GM18505 (cell line): ENCODE measurements at regions not wholly inside any gene's neighbourhood (a gene's known extent, or its start where the extent isn't known, plus 50 kb on each side); places are given as distances from the start of the nearest gene placed in this dataset.

ENCODE experiments used
- ATAC-seq: cut with Tn5 transposase; IDR thresholded peaks from one replicate; pipeline ENCODE4 v1.9.1; 2021; ENCODE audit not compliant: unreplicated experiment
- POLR2A ChIP-seq: IDR thresholded peaks from 4 replicates; pipeline ENCODE4 v1.6.1; 2011; ENCODE audit warnings: borderline replicate concordance; ENCODE audit not compliant: insufficient read depth, insufficient read length; ENCODE audit errors: extremely low read depth

GRCh38 chr5:38166832-38167231, 91.5 kb upstream of the EGFLAM start:
- TF ChIP-seq POLR2A, result no peak
- no peak for ATAC-seq

DNA sequence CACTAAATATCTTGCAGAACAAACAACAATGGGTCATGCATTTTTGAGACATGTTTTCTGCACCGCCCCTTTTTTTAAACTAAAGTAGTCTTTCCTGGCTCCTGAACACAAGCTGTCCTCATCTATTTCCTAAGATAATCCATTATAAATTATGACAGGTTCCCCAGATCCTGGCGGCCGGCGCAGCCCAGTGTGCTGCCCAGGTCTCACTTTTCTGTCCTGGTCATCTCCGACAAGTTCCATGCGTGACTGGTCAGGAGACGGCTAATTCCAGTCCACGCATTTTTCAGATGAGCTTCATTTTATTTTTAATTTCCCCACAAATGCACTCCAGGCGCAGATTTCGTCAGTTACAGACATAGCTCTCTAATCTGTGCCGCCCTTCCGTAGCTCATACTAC, 92.9 kb upstream of the EGFLAM start:
- no peak for TF ChIP-seq POLR2A
- ATAC-seq, result no peak

DNA sequence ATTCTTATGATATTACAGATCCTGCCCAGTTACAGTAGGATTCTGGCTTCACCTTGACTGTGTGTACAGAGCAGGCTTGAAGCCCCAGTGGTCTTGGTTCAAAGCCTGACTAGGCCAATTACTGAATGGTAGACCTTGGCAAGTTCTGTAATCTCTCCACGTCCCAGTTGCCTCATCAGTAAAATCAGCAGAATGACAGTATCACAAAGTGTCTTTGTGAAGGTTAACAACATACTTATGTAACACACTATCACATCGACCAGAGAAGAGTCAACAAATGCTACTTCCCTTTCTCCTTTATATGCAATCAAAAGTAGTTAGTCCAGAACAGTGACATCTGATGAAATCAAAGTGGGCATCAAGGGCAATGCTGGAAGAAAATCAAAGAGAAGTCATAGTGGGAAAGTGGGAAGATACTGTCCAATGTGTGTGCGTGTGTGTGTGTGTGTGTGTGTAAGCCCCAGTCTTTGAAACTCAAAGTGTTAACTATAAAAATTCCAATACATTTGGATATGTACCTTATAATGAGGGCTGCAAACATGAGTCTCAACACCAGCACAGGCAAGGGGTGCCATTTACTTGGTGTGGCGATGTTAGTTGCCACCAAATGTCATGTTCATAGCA, 93.5 kb upstream of the EGFLAM start:
- ATAC-seq, result no peak
- no peak for TF ChIP-seq POLR2A

DNA sequence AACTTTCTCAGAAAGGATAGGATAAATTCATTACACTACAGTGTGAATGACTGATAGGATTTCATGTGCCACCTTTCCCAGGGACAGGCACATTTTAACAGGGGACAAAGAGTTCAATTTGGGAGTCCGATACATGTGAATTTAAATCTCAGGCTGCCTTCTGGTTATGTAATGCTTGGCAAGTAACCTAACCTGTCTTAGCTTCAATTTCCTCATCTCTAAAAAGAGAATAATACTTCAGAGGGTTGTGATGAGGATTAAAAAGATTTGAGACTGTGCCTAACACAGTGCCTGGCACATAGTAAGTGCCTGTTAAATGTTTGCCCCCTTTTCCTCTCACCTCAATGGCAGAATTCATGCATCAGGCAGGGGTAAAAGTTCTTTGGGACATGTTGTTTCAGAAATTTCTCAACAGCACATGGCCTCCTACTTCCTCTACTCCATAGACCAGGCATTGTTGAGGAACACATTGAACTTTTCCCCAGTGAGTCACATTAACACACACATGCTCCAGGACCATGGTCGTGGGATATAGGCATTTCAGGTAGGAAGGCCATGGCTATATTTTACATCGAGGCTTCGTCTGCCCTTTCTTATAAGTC, 94.6 kb upstream of the EGFLAM start:
- ATAC-seq, result no peak
- TF ChIP-seq POLR2A, result no peak

GRCh38 chr5:38162625-38163024, 95.7 kb upstream of the EGFLAM start:
- TF ChIP-seq POLR2A, result no peak

GRCh38 chr5:38157024-38157423, 101.3 kb upstream of the EGFLAM start:
- no peak for ATAC-seq
- no peak for TF ChIP-seq POLR2A

More at GRCh38 chr5:38162625-38163024, 95.7 kb upstream of the EGFLAM start:
- ATAC-seq, result no peak

DNA sequence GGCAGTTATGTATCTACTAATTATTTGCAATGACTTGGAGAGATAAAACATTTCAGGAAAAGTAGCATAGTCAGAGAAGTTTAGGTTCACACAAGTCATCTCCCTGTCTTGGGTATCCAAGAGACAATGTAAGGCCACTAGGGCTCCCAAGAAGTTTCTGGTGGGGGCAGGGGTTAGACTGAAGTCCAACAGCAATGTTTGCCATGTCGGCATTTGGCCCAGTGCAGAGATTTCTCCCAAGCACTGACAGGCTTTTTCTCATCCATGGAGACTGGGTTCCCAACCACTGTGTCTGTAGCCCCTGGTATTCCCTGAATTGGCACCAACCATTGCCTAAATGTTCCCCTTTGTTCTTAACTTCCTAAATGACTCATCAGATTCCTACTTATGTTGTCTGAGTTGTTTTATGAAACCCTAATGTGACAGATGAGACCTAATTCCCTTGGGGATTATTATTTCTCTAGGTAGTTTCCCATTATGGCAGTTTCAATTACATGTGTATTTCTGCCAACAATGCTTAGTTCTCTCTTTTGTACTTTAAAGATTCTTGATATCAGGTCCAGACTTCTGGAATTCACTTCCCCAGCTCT, 103.6 kb upstream of the EGFLAM start:
- no peak for ATAC-seq
- no peak for TF ChIP-seq POLR2A

DNA sequence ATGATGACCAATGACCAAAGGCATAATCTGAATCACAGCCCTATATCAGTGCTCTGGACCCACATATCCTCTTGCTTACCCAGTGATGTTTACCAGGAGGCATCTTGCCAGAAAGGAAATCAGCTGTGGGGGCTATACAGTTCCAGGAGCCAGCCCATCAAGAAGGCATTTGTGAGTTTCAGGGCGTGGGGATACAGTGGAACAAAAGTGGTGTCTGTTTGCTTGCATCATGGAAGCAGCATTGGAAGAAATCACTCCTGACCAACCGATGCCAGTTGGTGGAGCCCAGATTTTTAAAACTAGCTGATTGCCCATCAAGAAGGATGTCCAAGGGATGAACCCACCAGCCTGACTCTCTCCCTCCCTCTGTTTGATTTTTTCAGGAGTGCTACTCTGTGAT, 106.5 kb upstream of the EGFLAM start:
- TF ChIP-seq POLR2A, result no peak
- no peak for ATAC-seq

DNA sequence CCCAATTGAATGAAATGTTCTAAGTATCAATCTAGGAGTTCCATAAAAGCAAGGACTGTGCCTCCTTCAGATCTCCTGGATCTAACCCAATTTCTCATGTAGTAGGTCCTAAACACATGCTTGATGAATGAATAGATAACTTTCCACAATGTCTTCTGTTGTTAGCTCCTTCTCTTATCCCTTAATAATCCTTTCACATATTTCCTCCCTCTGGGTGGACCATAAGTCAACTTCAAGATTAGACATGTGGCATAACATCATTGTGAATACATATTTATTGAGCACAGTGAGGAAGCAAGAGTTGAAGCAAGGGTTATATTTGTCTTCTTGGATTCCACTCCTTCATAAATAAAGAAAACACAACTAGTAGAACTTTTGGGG, 108.6 kb upstream of the EGFLAM start:
- TF ChIP-seq POLR2A, result no peak
- no peak for ATAC-seq

- TF ChIP-seq POLR2A, result no peak
- no peak for ATAC-seq
These were observed 110.2 kb upstream of the EGFLAM start for GRCh38 chr5:38148021-38148625.

GRCh38 chr5:38143384-38143783, 115.0 kb upstream of the EGFLAM start:
- TF ChIP-seq POLR2A, result no peak
- no peak for ATAC-seq

DNA sequence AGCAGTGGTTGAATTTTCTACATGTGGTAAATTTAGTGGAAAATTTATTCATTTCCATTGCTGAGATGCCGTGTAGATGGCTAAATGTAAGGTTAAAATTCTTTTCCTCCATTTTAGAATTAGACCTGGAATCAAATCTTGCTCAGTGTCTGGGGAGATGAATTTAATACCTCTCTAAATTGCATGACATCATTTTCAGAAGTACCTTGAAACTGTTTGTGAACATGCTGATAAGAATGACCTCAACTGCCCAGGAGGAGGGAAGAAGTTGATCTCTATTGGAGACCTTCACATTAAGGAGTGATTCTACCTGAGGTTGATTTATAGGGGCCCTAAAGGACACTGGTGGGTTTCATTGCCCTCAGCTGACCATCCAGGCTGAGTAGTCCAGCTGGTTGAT, 116.7 kb upstream of the EGFLAM start:
- ATAC-seq, result no peak
- no peak for TF ChIP-seq POLR2A

DNA sequence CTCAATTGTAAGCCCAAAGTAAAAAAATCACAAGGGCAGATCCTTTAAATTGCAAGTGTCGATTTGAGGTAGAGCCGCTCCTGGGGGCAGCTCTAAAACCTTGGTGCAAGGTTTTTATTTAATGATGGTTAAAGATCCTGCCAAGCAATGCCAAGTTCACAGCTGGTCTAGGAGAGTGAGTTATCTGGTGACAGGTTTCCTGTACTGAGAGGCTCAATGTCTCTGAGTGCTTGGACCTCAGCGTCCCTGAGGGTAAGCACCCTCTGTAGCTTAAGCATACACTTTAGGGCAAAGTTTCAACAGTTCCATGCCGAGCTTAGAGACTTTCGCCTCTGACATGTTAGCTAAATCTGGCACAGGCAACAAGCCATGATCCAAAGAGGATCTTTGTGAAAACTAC, 119.8 kb upstream of the EGFLAM start:
- no peak for ATAC-seq
- no peak for TF ChIP-seq POLR2A

DNA sequence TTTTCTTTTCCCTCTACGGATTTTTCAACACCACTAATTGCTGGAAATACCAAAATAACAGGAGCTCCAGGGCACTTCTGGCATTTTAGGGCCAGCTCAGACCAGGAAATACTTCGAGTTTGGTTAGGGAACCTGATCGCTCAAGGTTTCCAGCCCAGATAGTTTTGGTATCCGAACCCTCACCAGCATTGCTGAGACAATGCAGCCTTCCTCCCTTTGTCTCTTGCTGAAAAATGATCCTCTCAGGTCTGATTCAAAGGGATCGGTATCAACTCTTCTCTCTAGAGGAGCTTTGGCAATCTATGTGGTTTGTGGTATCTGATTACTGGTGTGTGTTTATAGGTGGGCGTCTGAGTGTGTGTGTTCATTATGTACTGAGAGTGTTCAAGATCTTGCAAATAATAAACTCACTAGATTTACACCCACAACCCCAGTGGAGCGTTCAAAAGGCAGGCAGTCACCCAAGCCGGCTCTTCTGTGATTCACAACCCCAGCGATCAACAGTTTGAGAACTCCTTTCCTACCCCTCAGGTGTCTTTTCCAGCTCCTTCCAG, 122.8 kb upstream of the EGFLAM start:
- ATAC-seq, result no peak
- TF ChIP-seq POLR2A, result no peak
